Left renal pelvis (tissue), 4 donors: ENCODE measurements at regions not wholly inside any gene's neighbourhood (a gene's known extent, or its start where the extent isn't known, plus 50 kb on each side); places are given as distances from the start of the nearest gene placed in this dataset.

Source experiments
- DNase-seq, 4 donors: peaks; one replicate each; pipeline ENCODE4 v3.0.0-alpha.2; 2013; ENCODE audit warnings: low read depth in 4 of 4, low spot score in 3 of 4

GRCh38 chr7:12517451-12517850, 53.1 kb upstream of the SCIN start:
- no peak for DNase-seq

GRCh38 chr7:12518920-12519681, 51.4 kb upstream of the SCIN start:
- no peak for DNase-seq

- no peak for DNase-seq
Measured at GRCh38 chr7:12519682-12520009, 50.9 kb upstream of the SCIN start.
